ENCODE measurements at regions not wholly inside any gene's neighbourhood (a gene's known extent, or its start where the extent isn't known, plus 50 kb on each side); places are given as distances from the start of the nearest gene placed in this dataset.

DNA sequence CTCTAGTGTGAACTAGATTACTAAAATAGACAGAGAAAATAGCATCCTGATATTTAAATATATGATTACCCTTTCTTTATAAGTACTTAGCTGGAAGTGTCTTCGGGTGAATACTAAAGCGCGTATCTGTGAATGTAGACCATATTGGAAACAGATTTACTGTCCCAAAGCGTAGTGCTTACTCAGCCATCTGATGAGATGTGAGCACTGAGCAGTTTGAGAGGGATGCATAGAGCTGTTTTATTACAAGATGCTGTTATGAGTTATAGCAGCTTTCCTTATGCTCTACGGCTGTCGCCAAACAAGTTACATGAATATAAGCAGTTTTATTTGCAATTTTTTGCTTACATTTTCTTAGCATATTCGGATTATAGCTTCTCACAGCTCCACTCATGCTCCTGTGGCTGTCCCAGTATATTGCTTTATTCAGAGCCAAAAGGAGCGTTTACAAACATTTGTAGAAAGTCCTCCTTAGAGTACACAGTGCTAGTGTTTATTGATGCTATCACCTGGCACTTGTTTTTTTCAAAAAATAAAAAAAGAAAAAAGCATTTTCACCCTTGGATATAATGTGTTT lies 981.4 kb upstream of the WWC1 start:
- Histone ChIP-seq H3K4me1 (no peaks in the 10 kb centered on the region), H3K4me3 (no peak overlapping the region), H3K9me3 (no peaks in the 10 kb centered on the region), H3K27ac (no peak overlapping the region), H3K36me3 (no peaks in the 10 kb centered on the region), H3K27me3 (no peaks in the 10 kb centered on the region)
- ATAC-seq (no peak), DNase-seq (no peak)
- intact Hi-C loops (cut with DNase I), result no loop called here
- TF ChIP-seq POLR2A (IDR thresholded peaks at IDR 0.05), result no peak
- TF ChIP-seq, protein P1, sequence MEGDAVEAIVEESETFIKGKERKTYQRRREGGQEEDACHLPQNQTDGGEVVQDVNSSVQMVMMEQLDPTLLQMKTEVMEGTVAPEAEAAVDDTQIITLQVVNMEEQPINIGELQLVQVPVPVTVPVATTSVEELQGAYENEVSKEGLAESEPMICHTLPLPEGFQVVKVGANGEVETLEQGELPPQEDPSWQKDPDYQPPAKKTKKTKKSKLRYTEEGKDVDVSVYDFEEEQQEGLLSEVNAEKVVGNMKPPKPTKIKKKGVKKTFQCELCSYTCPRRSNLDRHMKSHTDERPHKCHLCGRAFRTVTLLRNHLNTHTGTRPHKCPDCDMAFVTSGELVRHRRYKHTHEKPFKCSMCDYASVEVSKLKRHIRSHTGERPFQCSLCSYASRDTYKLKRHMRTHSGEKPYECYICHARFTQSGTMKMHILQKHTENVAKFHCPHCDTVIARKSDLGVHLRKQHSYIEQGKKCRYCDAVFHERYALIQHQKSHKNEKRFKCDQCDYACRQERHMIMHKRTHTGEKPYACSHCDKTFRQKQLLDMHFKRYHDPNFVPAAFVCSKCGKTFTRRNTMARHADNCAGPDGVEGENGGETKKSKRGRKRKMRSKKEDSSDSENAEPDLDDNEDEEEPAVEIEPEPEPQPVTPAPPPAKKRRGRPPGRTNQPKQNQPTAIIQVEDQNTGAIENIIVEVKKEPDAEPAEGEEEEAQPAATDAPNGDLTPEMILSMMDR (IDR thresholded peaks at IDR 0.05), result no peak
- WGBS (ENCODE audit: insufficient coverage, low coverage, low lambda C conversion rate, missing lambda C conversion rate), result 72% methylated on average over 7 of the region's 8 CpGs

DNA sequence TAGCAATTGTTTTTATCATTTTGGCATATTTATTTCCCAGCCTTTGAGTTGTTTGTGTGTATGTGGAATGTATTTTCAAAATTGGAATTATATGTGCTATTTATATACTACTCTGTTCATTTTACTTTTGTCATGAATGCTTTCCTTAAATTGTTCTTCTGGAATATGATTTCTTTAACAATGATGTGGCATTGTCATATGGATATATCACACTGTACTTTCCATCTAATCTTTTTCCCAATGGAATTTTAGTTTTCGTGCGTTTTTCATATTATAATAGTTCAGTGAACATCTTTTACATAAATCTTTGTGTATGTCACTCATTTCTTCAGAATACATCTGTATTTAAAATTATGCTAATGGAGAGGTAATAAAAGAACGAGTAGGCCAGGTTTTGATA lies 980.1 kb upstream of the WWC1 start:
- Histone ChIP-seq H3K4me3 (no peak overlapping the region), H3K27me3 (no peaks in the 10 kb centered on the region), H3K9me3 (no peaks in the 10 kb centered on the region), H3K36me3 (no peaks in the 10 kb centered on the region), H3K4me1 (no peaks in the 10 kb centered on the region), H3K27ac (no peak overlapping the region)
- no peak for TF ChIP-seq POLR2A (IDR thresholded peaks at IDR 0.05)
- TF ChIP-seq, protein P1 (IDR thresholded peaks at IDR 0.05), result no peak
- intact Hi-C loops (cut with DNase I), result no loop called here
- no peak for DNase-seq
- no peak for ATAC-seq
- WGBS (ENCODE audit: insufficient coverage, low coverage, low lambda C conversion rate, missing lambda C conversion rate), result 62% methylated on average over 3 of the region's 3 CpGs

DNA sequence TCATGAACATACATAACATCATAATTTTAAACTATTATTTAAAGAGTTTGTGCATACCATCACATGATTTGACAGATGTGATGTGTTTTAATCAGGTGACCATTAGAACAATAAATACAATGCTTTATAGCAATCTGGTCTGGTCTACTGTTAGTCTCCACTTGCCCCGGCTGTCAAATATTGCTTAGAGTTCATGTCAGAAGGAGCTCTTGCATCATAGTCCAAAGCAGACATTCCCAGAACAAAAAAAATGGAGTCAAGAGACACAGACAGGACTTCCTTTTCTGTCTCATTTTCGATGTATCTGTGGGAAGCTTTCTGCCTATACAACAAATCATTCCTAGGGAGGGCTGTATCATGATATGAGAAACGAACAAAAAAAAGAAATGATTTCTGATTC lies 979.2 kb upstream of the WWC1 start:
- WGBS (ENCODE audit: insufficient coverage, low coverage, low lambda C conversion rate, missing lambda C conversion rate), result 43% methylated on average over 3 of the region's 3 CpGs
- Histone ChIP-seq H3K27ac (no peak overlapping the region), H3K36me3 (no peaks in the 10 kb centered on the region), H3K4me3 (no peak overlapping the region), H3K4me1 (no peaks in the 10 kb centered on the region), H3K27me3 (no peaks in the 10 kb centered on the region), H3K9me3 (no peaks in the 10 kb centered on the region)
- intact Hi-C loops (cut with DNase I), result no loop called here
- ATAC-seq, result no peak
- TF ChIP-seq, protein P1 (IDR thresholded peaks at IDR 0.05), result no peak
- no peak for TF ChIP-seq POLR2A (IDR thresholded peaks at IDR 0.05)
- DNase-seq, result no peak

DNA sequence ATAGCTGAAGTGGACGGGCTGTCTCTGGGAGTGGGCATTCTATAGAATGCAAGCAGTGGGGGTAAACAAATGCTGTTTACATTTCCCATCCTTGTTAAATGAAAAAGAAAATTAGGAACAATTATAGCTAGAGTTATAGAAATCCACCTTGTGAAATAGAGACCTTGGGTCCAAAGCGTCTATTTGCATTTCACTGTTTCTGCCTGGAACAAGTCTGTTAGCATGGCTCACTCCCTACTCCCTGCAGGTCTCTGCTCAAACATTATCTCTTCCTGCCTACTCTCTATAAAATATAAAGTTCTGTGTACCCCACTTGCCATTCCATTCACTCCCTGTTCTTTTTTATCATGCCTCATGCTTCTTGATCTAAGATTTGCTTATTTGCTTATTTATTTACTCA lies 975.7 kb upstream of the WWC1 start:
- H3K36me3 ChIP-seq, result no peaks in the 10 kb centered on the region
- H3K27me3 ChIP-seq, result no peaks in the 10 kb centered on the region
- no peak overlapping the region for H3K4me3 ChIP-seq
- no peak for DNase-seq
- no peaks in the 10 kb centered on the region for H3K9me3 ChIP-seq
- TF ChIP-seq POLR2A (IDR thresholded peaks at IDR 0.05), result no peak
- TF ChIP-seq, protein P1 (IDR thresholded peaks at IDR 0.05), result no peak
- WGBS (ENCODE audit: insufficient coverage, low coverage, low lambda C conversion rate, missing lambda C conversion rate), result 49% methylated on average over 2 of the region's 2 CpGs
- peak; percentile 59 to 86 (median 78) for ATAC-seq
- H3K27ac ChIP-seq, result no peak overlapping the region
- no peaks in the 10 kb centered on the region for H3K4me1 ChIP-seq
- intact Hi-C loops (cut with DNase I), result no loop called here

DNA sequence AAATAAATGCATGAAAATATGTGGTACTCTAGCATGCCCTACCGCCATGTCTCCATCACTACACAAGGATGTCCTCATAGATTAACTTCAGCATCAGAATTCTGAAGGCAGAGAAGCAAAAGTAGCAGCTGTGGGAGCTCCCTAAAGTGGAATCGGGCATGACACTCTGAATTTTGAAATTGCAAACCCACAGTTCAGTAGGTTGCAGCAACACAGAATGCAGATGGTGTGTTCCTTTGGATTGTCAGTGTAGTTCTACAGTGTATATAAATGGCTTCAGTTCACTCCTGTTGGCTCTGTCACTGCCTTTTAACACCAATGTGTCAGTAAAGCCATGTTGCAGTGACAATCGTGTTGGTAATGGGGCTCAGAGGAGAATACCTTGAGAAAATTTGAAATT lies 973.6 kb upstream of the WWC1 start:
- no peaks in the 10 kb centered on the region for H3K9me3 ChIP-seq
- WGBS (ENCODE audit: insufficient coverage, low coverage, low lambda C conversion rate, missing lambda C conversion rate), result 78% methylated on average over 3 of the region's 3 CpGs

More for the DNA sequence above, 973.6 kb upstream of the WWC1 start:
- no peak overlapping the region for H3K27ac ChIP-seq
- H3K27me3 ChIP-seq, result no peaks in the 10 kb centered on the region
- no peaks in the 10 kb centered on the region for H3K4me1 ChIP-seq
- intact Hi-C loops (cut with DNase I), result no loop called here
- no peaks in the 10 kb centered on the region for H3K36me3 ChIP-seq
- no peak for TF ChIP-seq POLR2A (IDR thresholded peaks at IDR 0.05)
- TF ChIP-seq, protein P1 (IDR thresholded peaks at IDR 0.05), result no peak
- no peak overlapping the region for H3K4me3 ChIP-seq
- no peak for DNase-seq
- ATAC-seq, result no peak
